HL-60/S4 treated with retinoic acid at 250 ng/mL for 4 days and 3 days (cell line): ENCODE measurements at regions not wholly inside any gene's neighbourhood (a gene's known extent, or its start where the extent isn't known, plus 50 kb on each side); places are given as distances from the start of the nearest gene placed in this dataset.

ENCODE experiments used
- in situ Hi-C: fragments of 300-500 bp; cut with MboI; formaldehyde crosslinking; loops from 2 replicates; pipeline ENCODE4 v1.7.0; 2022; ENCODE audit warnings: low sequenced_read_pairs

DNA sequence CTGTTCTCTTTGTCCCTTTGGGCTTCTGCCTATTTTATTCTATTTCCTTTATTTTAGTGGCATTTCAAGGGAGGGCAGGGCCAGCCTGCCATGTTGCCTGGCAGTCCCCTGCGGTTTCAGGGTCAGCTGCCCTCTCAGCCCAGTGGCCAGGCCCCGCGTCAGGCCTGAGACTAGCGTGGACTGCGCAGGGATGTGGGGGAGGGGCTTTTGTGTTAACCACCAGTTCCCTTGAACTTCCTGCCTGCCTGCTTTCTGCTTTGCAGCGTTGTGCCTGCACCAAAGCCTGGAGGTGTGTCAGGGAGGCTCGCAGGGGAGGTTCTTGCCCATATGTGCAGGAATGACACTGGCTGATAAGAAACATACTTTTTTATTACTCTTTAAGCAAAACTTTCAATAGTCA is 157.6 kb downstream of the SLC35B3 start:
- in situ Hi-C loops, result no loop called here

DNA sequence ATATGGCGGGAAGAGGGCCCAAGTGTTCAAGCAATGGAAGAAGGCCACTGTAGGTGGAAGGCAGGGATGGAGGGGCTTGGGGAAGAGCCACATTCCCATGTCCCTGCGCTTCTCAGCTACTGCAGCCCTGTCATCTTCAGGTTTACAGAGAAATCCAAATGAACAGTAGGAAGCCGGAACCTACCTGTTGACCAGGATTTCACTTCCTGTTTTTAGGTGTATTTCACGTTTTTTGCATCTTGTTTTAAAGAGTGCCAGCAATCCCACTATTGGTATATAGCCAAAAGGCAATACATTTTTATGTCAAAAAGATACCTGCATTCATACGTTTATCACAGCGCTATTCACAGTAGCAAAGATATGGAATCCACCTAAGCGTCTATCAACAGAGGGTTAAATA is 159.2 kb downstream of the SLC35B3 start:
- in situ Hi-C loops, result no loop called here

- in situ Hi-C loops, result no loop called here
These were observed 159.7 kb downstream of the SLC35B3 start for GRCh38 chr6:8275667-8276066.

DNA sequence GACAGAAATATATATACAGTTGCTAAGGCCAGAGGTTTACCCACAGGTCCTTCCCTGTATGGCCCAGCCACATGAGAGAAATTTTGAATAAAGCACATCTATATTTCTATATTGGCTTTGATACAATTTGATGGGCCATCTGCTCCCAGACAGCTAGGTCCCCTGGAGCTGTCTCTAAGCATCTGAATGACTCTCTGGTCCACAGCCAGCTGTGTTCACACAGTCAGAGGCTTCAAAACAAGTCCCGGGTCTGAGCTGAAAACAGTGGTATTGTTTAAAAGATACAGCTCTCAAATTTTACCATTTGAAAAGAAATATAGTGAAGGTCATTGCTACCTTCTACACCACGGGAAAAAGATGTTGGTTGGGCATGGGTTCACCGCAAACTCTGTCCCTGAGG is 161.1 kb downstream of the SLC35B3 start:
- in situ Hi-C loops, result no loop called here

- in situ Hi-C loops, result no loop called here
These were observed 165.4 kb downstream of the SLC35B3 start for GRCh38 chr6:8269872-8270454.

DNA sequence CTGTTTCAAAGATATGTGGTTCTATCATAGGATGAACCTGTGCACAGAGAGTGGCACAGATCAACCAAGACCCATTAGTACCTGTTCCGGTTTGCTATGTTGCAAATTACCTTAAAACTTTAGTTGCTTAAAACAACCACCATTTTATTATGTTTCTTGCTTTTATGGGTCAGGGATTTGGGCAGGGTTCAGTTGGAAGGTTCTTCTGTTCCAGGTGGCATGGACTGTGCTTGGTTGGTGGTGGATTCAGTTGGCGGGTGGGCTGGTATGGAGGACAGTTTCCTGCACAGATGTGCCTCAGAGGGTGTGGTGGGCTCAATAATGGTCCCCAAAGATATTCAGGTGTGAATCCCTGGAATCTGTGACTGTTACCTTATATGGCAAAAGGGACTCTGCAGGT is 166.3 kb downstream of the SLC35B3 start:
- in situ Hi-C loops, result no loop called here

DNA sequence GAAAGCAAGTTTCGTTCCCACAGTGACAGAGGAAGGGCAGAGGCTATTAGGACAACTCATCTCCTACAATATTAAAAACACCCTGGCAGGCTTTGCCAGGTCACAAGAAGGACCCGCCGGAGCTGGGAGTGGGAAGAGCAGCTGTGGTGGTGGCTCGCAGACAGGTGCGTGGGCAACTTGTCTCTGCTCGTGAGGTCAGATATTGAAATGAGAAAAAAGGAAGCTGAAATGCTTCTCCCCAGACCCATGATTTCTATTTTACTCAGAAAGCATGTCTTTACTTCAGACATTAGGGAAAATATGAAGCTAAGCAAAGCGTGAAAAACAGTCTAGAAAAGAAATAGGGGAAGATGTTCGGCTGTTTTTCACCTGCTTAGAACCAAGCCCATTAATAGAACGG is 166.3 kb upstream of the EEF1E1 start:
- in situ Hi-C loops, result no loop called here

GRCh38 chr6:8268156-8268555 is 165.8 kb upstream of the EEF1E1 start:
- in situ Hi-C loops, result no loop called here

GRCh38 chr6:8260610-8261009 is 158.3 kb upstream of the EEF1E1 start:
- in situ Hi-C loops, result no loop called here

DNA sequence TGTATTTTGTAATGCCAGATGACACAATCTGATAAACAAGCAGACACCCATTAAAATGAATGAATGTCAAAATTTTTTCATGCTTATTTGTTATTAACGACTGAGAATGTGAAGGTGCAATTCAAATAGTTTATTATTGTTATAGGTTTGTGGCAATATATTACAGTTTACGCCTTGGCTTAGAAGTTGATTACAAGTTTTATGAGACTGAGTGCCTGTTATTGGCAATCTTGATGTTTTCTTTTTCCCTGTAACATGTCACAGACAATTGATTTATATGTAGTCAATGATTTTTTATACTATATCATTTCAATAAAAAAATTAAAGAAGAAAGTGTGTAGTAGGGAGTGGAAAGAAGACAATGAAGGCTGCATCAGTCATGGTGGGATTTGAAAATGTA is 144.1 kb upstream of the EEF1E1 start:
- in situ Hi-C loops, result no loop called here

- in situ Hi-C loops, result no loop called here
These were observed 143.4 kb upstream of the EEF1E1 start for GRCh38 chr6:8245726-8246125.

GRCh38 chr6:8243475-8243874 is 141.1 kb upstream of the EEF1E1 start:
- in situ Hi-C loops, result no loop called here

DNA sequence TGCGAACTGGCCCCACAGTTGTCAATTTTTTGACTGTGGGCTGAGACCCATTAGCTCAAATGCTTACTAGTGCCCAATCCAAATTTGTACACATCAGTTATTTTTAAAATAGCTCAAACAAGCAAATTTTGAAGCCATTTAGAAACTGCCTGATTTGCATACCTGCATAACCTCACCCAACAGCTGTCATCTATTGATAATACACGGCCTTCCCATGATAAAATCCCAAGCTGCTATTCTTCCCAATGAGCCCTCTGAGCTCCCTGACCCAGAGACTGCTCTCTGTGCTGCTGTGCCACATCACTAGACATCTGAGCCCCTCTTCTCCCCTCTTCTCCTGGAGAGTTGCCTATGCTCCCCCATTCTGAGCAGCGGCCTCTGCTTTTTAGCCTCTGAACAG is 140.5 kb upstream of the EEF1E1 start:
- in situ Hi-C loops, result no loop called here

GRCh38 chr6:8240301-8240700 is 138.0 kb upstream of the EEF1E1 start:
- in situ Hi-C loops, result no loop called here

DNA sequence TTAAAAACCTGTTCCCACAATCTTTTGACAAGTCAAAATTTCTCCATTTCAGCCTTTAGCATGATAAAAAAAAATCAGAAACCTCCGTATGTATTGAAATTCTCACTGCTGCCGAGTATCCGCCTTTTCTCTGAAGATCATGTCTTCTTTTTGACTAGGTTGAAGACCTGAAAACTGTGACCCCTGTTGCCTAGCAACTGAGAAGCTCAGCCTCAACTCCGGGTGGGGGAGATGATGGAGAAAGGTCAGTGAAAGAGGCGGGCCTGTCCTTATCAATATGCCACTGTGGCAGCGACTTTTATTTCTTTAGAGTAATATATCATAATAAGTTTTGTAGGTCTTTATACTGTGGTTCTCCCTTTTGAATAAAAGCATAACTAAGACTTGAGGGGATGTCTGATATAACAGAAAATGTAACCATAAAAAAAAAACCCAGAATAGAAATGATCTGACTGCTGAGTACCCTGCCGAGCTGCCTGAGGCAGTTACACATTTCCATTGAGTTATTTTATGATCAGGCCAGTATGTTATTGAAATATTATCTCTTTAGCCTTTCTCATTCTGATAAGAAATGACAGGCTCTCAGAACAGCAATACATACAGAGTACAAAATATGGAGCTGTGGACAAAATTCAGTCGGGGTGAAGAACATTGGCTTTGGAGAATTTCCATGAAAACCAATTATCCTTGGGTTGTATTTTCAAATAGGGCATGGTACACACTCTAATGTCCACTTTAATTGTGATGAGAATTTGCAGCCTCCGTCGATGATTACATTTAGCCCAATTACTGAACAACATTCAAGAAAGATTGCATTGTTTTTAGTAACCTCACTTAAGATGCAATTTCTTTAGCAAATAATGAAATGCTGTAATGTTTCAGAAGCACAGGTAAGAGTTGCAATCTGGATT is 136.7 kb upstream of the EEF1E1 start:
- in situ Hi-C loops, result loop anchor here (10.0 kb wide), 1 partner anchor 114 kb away; no protein-coding TSS in a partner anchor

- in situ Hi-C loops, result loop anchor here (10.0 kb wide), 1 partner anchor 113 kb away; no protein-coding TSS in a partner anchor
These were observed 135.3 kb upstream of the EEF1E1 start for GRCh38 chr6:8237668-8238067.

GRCh38 chr6:8236956-8237355 is 134.6 kb upstream of the EEF1E1 start:
- in situ Hi-C loops, result loop anchor here (10.0 kb wide), 1 partner anchor 112 kb away; no protein-coding TSS in a partner anchor

DNA sequence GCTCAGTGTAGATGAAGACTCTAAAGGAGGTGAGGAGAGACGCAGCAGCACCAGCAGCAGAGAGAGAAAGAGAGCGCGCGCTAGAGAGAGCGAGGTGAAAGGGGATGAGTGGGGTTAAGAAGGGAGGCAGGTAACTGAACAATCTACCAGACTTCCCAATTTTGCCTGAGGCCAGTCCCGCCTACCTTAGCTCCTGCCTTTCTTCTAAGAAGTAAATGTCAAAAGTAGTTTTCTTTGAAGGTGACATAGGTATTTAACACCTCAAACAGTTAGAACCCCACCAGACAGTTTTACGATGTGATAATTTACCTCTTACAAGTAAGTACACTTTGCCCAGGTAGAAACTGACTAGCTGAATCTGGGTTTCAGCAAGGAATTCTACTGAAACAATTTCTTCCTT is 132.0 kb upstream of the EEF1E1 start:
- in situ Hi-C loops, result loop anchor here (10.0 kb wide), 1 partner anchor 110 kb away; no protein-coding TSS in a partner anchor

GRCh38 chr6:8231956-8232355 is 129.6 kb upstream of the EEF1E1 start:
- in situ Hi-C loops, result loop anchor here (10.0 kb wide), 1 partner anchor 107 kb away; no protein-coding TSS in a partner anchor

DNA sequence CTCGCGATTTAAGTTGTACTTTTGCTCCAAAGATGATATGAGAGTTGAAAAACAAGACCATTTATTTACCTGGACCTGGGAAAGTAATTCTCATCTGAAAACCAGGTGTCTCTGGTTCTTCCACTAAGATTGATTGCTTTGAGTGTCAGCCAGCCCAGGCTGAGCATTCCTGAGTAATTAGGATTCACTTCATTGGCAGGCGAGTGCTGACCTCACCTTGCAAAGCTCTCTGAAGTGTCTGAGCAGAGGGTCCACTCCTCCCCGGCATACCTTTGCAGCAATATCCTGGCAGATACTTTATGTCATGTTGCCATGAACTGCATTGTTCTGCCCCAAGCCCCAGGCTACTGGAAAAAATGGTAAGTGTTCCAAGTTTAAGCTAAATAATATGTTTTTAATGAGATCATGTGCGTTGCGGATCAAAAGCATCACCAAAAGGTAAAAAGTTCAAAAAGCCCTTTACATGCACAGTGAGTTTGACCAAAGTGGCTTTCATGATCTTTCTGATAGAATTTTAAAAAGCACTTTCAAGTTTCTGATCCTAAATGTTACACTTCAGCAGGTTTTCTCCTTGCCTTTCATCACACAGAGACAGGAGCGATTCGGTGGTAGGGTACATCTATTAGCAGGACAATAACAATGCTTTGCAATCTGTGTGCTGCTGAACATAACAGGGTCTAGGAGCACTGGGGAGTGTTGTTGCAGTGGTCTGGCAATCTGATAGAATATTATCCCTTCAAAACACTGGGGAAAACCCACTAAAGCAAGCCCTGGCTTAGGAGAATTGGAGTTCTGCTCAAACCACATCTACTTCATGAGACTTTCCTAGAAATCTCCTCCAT is 127.8 kb upstream of the EEF1E1 start:
- in situ Hi-C loops, result loop anchor here (10.0 kb wide), 1 partner anchor 105 kb away; no protein-coding TSS in a partner anchor

DNA sequence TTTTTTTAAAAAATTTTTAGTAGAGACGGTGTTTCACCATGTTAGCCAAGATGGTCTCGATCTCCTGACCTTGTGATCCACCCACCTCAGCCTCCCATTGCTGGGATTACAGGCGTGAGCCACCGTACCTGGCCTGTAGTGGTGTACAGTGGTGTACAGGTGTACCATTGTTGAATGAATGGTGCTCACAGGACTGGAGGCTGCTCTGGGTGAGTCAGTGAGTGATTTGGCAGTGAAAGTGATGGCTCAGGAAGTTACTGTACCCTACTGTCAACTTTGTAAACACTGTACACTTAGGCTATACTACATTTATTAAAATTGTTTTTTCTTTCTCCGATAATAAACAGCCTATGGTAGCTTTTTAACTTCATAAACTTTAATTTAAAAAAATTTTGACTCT is 122.8 kb upstream of the EEF1E1 start:
- in situ Hi-C loops, result no loop called here
